Head of caudate nucleus (tissue), 42 donors: ENCODE measurements at regions not wholly inside any gene's neighbourhood (a gene's known extent, or its start where the extent isn't known, plus 50 kb on each side); places are given as distances from the start of the nearest gene placed in this dataset.

ENCODE experiments used
- DNase-seq, 42 donors: peaks; one replicate each; pipeline versions ENCODE4 v3.0.0 to v3.0.0-alpha.2; 2020 to 2021; ENCODE audit warnings: mixed read lengths in 7 of 42
- intact Hi-C: fragments of 100-400 bp; cut with DNase I; formaldehyde crosslinking; loops from one replicate; pipeline ENCODE4 v1.15.0; 2022

GRCh38 chr20:24819331-24819965, 129.6 kb upstream of the CST7 start:
- intact Hi-C loops: no loop called here
- DNase-seq: no peak

DNA sequence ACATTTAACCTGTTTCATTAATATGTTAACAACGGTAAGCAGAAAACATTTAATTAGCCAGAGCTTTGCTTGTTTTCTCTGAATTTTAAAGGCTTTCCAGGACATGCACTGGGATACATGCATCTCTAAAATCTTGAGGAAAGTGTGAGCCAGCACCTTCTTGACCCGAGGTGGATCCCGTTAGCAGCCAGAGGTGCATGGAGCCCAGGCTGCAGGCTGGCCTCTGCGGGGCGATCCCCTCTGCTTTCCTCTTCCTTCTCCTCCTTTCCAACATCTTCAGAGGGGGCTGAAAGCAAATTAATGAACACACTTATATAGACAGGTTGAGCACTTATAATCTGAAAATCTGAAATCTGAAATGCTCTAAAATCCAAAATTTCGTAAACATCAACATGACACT, 128.7 kb upstream of the CST7 start:
- DNase-seq: no peak
- intact Hi-C loops: no loop called here

GRCh38 chr20:24821391-24821790, 127.7 kb upstream of the CST7 start:
- intact Hi-C loops: no loop called here

GRCh38 chr20:24823176-24823784, 125.8 kb upstream of the CST7 start:
- intact Hi-C loops: no loop called here
- DNase-seq: peak in 4 of 42 donors; percentile 8 to 26 (median 11)

More at GRCh38 chr20:24821391-24821790, 127.7 kb upstream of the CST7 start:
- no peak for DNase-seq

DNA sequence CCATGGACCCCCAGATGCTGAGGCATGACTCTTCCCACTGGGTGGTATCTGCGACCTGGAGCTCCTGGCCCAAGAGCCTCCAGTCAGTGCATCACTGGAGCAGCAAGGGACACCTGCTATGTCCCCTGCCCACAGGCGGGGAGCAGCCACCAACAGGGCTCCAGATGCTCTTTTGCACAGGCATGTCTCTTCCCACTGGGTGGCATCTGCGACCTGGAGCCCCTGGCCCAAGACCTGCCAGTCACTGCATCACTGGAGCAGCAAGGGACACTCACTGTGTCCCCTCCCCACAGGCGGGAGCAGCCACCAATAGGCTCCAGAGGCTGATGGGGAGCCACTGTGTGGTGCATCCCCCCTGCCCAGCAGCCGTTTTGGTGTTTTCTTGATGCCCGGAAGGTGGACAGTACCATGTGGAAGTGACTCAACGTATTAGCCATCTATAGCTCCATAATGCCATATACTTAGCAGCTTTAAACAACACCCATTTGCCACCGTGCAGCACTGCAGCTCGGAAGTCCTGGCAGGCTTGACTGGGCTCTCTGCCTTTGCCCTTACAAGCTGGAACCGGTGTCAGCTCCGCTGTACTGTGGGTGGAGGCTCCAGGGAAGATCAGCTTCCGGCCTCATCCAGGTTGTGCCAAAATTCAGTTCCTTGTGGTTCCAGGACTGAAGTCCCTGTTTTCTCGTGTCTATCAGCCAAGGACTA, 124.9 kb upstream of the CST7 start:
- peak in 2 of 42 donors; percentile 20 to 34 for DNase-seq
- intact Hi-C loops: no loop called here

DNA sequence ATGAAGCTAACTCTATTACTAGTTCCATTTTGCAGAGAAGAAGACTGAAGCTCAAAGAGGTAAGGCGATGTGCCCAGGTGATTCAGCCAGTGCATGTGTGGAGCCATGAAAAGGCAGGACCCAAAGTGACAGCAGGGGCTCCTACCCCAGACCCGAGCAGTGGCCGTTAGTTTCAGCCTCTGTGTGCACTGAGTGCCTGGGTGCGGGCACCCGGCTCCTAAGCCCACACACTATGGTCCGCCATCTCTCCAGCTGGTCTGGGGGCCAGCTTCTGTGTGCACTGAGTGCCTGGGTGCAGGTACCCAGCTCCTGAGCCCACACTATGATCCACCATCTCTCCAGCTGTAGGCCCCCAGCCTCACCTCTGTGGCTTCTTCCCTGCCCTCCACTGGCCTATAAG, 123.5 kb upstream of the CST7 start:
- DNase-seq: peak in 3 of 42 donors; percentile 4 to 24 (median 9)

GRCh38 chr20:24827603-24828295, 121.3 kb upstream of the CST7 start:
- intact Hi-C loops: no loop called here
- no peak for DNase-seq

More for the DNA sequence above, 123.5 kb upstream of the CST7 start:
- intact Hi-C loops: no loop called here

GRCh38 chr20:24828992-24829648, 119.9 kb upstream of the CST7 start:
- intact Hi-C loops: no loop called here

DNA sequence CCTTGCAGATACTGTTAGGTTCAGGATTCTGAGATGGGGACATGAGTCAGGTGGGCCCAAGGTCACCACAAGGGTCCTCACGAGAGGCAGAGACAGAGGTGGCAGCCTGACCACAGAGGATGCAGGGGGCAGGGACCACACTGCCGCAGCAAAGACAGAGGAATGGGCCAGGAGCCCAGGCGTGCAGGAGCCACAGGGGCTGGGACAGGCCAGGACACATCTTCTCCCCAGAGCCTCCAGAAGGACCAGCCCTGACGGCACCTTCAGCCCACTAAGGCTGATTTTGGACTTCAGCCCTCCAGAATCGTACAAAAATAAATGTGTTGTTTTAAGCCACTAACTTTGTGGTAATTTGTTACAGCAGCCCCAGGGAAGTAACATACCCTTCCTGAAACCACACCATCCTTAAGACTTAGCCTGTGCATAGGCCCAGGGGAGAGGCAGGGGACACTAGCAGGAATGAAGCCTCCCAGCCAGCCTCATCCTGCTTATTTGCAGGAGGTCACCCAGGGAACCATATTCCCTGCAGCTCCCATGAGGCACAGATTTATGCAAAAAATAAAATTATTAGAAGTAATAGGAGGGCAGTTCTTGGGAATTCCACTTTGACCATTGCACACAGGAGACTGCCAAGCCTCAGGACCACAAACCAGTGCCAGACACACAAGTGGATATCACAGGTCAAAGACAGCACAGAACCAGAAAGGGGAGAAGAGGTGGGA, 119.3 kb upstream of the CST7 start:
- intact Hi-C loops: no loop called here
- no peak for DNase-seq

More at GRCh38 chr20:24828992-24829648, 119.9 kb upstream of the CST7 start:
- no peak for DNase-seq

DNA sequence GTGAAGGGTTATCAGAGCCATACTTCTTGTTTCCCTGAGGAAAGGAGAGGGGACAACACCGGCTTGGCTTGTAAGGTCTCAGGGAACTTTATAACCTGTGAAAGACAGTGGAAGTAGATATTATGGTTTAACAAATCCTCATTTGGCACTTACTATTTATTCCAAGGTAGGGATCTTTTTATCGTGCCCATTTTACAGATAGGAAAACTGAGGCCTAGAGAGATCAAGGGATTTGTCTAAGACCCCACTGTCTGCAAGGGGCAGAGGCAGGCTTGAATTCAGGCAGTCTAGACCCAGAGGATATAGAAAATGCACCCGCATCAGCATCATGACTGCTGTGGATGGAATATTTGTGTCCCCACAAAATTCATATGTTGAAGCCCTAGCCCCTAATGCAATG, 118.4 kb upstream of the CST7 start:
- intact Hi-C loops: no loop called here

GRCh38 chr20:24831232-24831631, 117.8 kb upstream of the CST7 start:
- DNase-seq: no peak
- intact Hi-C loops: no loop called here

More for the DNA sequence above, 118.4 kb upstream of the CST7 start:
- no peak for DNase-seq

DNA sequence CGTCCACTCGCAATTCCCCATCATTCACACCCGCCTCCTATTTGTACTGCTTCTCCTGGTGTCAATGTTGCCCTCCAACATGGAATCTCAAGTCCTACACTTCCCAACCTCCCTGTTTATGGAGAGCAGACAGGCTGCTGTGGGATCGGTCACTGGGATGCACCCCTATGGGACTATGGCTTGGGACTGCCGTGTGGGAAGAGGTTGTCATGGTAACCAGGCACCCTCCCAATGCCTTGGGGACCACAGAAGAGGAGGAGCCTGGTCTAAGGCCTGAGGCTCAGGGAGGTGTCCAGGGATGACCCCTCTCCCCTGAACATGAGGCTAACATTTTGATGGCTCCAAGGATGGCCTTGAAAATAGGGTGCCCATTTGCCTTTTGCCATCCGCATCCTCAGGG, 116.6 kb upstream of the CST7 start:
- DNase-seq: no peak
- intact Hi-C loops: no loop called here

GRCh38 chr20:24833592-24833991, 115.5 kb upstream of the CST7 start:
- intact Hi-C loops: no loop called here
- DNase-seq: no peak

DNA sequence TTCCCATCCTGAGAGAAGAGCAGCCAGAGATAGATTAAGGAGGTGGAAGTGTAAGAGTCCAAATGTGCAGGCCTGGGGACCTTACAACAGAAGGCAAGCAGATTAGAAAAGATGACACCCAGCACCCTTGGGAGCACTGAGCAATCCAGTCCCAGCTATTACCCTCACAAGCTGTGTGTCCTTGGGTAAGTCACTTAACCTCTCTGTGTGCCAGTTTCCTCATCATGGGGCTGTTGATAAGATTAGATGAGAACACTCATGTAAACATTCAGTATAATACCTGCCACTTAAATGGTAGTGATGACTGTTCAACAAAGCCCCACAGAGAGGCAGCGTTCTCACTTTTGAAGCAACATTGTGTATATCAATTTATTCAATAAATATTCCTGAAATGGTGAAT, 114.8 kb upstream of the CST7 start:
- intact Hi-C loops: no loop called here

DNA sequence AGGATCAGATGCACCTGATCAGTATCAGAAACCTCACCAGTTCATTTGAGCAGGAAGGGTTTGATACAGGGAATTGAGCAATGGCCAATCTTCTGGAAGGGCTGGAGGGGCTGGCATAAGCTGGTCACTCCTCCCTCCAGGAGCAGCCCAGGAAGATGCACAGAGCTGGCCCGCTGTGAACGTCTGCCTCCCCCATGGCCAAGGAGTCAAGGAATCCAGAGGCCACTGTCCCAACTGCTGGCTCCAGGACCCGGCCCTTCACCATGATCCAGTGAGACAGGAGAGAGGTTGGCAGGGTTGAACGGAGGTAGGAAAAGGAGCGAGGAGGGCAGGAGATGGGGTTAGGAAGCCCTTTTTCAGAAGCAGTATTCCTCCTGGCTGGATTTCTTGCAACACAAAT, 113.9 kb upstream of the CST7 start:
- no peak for DNase-seq
- intact Hi-C loops: no loop called here

More for the DNA sequence above, 114.8 kb upstream of the CST7 start:
- DNase-seq: no peak

DNA sequence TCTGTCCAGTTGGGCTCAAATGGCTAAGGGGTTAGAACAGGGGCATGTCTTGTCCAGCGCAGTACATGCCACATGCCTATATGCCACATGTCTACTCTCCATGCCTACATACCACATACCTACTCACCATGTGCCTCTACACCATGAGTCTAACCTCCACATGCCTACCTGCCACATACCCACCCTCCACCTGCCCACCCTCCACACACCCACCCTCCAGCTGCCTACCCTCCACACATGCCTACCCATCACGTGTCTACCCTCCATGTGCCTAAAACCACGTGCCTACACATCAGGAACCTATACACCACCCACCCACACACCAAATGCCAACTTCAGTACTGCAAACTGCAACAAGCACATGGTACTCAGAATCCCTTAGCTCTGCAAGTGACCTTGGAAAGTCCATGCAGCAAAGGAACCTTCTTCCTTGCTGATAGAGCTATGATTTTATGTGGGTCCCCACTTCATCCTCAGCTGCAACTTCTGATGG, 113.0 kb upstream of the CST7 start:
- intact Hi-C loops: no loop called here
- DNase-seq: no peak

DNA sequence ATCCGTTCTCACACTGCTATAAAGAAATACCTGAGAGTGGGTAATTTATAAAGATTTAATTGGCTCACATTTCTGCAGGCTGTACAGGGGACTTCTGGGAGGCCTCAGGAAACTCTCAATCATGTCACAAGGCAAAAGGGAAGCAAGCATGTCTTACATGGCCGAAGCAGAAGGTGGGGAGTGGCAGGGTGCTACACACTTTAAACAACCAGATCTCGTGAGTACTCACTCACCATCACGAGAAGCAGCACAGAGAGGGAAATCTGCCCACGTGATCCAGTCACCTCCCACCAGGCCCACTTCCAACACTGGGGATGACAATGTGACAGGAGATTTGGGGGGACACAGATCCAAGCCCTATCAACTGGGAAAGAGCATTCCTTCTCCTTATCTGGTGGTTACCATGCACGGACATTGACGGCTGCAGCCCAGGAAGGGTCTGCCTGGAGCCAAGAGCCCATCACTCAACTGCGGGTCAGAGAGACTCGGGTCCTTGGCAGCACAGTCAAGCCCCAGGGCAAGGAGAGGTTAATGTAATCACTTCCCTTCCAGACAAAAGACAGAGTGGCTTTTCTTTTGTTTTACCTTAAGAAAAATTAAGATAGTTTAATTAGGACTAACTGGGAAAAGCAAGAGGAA, 112.3 kb upstream of the CST7 start:
- DNase-seq: no peak
- intact Hi-C loops: no loop called here
